Caco-2 (cell line): ENCODE measurements at regions not wholly inside any gene's neighbourhood (a gene's known extent, or its start where the extent isn't known, plus 50 kb on each side); places are given as distances from the start of the nearest gene placed in this dataset.

ENCODE experiments used
- BruUV-seq: library from RNA; stranded (reverse); fragments of 400-500 nt; replicated peaks from 2 replicates; lab custom pipeline; 2021; lab: Mats Ljungman, UMichigan
- CTCF ChIA-PET: fragments of 300-600 bp; sonication (Branson Sonifier 250); formaldehyde crosslinking; loops from one replicate; lab custom pipeline; 2022; ENCODE audit warnings: antibody characterized with exemption; lab: Charles Lee
- POLR2A ChIA-PET: fragments of 300-600 bp; sonication (Branson Sonifier 250); formaldehyde crosslinking; loops from one replicate; lab custom pipeline; 2022; ENCODE audit warnings: antibody characterized with exemption; lab: Charles Lee
- DNase-seq, 2 experiments: peaks; one replicate each; pipeline versions ENCODE4 v3.0.0 to v3.0.0-alpha.2; 2020 to 2022
- H3K27me3 ChIP-seq: replicated peaks from 2 replicates; pipeline ENCODE4 v1.6.0; 2011; ENCODE audit warnings: low read length; ENCODE audit not compliant: control insufficient read depth, insufficient read depth
- H3K36me3 ChIP-seq: 2 replicates; pipeline ENCODE4 v1.5.1; 2011; ENCODE audit warnings: low read length; ENCODE audit not compliant: control insufficient read depth, insufficient read depth
- H3K4me1 ChIP-seq: fragments of 250-450 bp; sonication (Bioruptor Pico); 2 replicates; pipeline ENCODE4 v1.5.1; 2020; ENCODE audit warnings: mild to moderate bottlenecking
- H3K4me3 ChIP-seq: 2 replicates; pipeline ENCODE4 v1.5.1; 2011; ENCODE audit warnings: low read depth, mild to moderate bottlenecking, control low read depth, low read length
- H3K9me3 ChIP-seq: fragments of 250-450 bp; sonication (Bioruptor Pico); 2 replicates; pipeline ENCODE4 v1.5.1; 2020; ENCODE audit warnings: mild to moderate bottlenecking, moderate library complexity
- H3K27ac Mint-ChIP-seq: one replicate; pipeline ENCODE4 v1.8.0; 2022; ENCODE audit warnings: mixed read lengths; ENCODE audit not compliant: unreplicated experiment
- H3K27me3 Mint-ChIP-seq: one replicate; pipeline ENCODE4 v1.8.0; 2022; ENCODE audit warnings: mixed read lengths; ENCODE audit not compliant: insufficient read depth, unreplicated experiment
- H3K36me3 Mint-ChIP-seq: one replicate; pipeline ENCODE4 v1.8.0; 2022; ENCODE audit warnings: mild to moderate bottlenecking, mixed read lengths; ENCODE audit not compliant: insufficient read depth, unreplicated experiment
- H3K4me1 Mint-ChIP-seq: one replicate; pipeline ENCODE4 v1.8.0; 2022; ENCODE audit warnings: low read depth, mixed read lengths; ENCODE audit not compliant: unreplicated experiment
- H3K4me3 Mint-ChIP-seq: one replicate; pipeline ENCODE4 v1.8.0; 2022; ENCODE audit warnings: mild to moderate bottlenecking, moderate library complexity, mixed read lengths; ENCODE audit not compliant: unreplicated experiment
- H3K9me3 Mint-ChIP-seq: one replicate; pipeline ENCODE4 v1.8.0; 2022; ENCODE audit warnings: mixed read lengths; ENCODE audit not compliant: unreplicated experiment
- intact Hi-C: fragments of 100-400 bp; cut with micrococcal nuclease; formaldehyde crosslinking; loops from one replicate; pipeline ENCODE4 v1.10.0; 2022; ENCODE audit not compliant: unreplicated experiment
- TF ChIP-seq, protein P1 (sequence below), 2 experiments: fragments of 200-600 bp in 1 of 2; IDR thresholded peaks; 1 replicate in 1 of 2; 2 replicates in 1 of 2; pipeline versions ENCODE4 v1.5.1 to v1.8.0; 2011 to 2022; ENCODE audit warnings: antibody characterized with exemption in 1 of 2, control low read depth in 1 of 2, inconsistent platforms in 1 of 2, low read depth in 1 of 2, low read length in 1 of 2, mild to moderate bottlenecking in 1 of 2, moderate library complexity in 1 of 2; ENCODE audit not compliant: insufficient read depth in 1 of 2, severe bottlenecking in 1 of 2, unreplicated experiment in 1 of 2

DNA sequence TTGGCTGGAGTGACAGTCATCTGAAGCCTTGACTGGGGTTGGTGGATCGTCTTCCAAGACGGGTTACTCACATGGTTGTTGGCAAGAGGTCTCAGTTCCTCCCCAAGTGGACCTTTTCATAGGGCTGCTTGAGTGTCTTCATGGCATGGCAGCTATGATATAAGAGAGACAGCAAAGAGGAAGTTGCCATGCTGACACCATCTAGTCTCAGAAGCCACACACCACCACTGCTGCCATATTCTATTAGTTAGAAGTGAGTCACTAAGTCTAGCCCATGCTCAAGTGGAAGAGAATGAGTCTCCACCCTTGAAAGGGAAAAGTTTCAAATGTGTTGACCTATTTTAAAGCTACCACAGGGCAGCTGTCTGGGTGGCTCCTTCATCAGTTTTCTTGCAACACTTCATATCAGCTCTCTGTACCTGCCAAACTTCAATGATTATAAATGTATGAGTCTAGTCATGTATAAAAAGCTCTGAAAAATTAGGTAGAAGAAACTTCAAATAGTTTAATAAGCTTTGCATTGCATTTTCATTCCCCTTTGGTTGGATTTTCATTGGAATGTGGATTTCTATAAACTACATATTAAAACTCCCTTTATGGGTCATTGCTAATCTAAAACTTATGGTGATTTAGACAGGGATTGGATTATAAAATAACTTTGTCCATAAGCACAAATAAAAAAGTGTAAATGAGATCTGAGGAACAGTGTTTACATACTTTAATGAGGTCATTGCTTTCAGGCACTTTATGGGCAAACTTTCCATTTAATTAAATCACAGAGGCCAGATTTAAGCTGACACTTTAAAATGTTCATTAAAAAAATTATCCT is 68.0 kb upstream of the ATXN3L start:
- no peaks in the 10 kb centered on the region for H3K27me3 Mint-ChIP-seq
- Histone ChIP-seq H3K27me3 (no peaks in the 10 kb centered on the region), H3K36me3 (no peaks in the 10 kb centered on the region), H3K9me3 (no peaks in the 10 kb centered on the region), H3K4me3 (no peak overlapping the region), H3K4me1 (no peaks in the 10 kb centered on the region; the same call in 1 of the 2 replicates)
- CTCF ChIA-PET, result no interaction called here
- TF ChIP-seq, protein P1, sequence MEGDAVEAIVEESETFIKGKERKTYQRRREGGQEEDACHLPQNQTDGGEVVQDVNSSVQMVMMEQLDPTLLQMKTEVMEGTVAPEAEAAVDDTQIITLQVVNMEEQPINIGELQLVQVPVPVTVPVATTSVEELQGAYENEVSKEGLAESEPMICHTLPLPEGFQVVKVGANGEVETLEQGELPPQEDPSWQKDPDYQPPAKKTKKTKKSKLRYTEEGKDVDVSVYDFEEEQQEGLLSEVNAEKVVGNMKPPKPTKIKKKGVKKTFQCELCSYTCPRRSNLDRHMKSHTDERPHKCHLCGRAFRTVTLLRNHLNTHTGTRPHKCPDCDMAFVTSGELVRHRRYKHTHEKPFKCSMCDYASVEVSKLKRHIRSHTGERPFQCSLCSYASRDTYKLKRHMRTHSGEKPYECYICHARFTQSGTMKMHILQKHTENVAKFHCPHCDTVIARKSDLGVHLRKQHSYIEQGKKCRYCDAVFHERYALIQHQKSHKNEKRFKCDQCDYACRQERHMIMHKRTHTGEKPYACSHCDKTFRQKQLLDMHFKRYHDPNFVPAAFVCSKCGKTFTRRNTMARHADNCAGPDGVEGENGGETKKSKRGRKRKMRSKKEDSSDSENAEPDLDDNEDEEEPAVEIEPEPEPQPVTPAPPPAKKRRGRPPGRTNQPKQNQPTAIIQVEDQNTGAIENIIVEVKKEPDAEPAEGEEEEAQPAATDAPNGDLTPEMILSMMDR (IDR thresholded peaks at IDR 0.05; ENCODE audit: insufficient read depth in 1 of 2, low read depth in 1 of 2, low read length in 1 of 2, severe bottlenecking in 1 of 2, unreplicated experiment in 1 of 2), result no peak
- POLR2A ChIA-PET, result no interaction called here
- no peak overlapping the region for H3K4me3 Mint-ChIP-seq
- H3K4me1 Mint-ChIP-seq, result peaks cover 4% of the 10 kb centered on the region
- BruUV-seq, result no TSS peak
- DNase-seq, result no peak
- H3K9me3 Mint-ChIP-seq, result peaks cover 11% of the 10 kb centered on the region
- peaks cover 5% of the 10 kb centered on the region for H3K36me3 Mint-ChIP-seq
- intact Hi-C loops, result no loop called here
- no peak overlapping the region for H3K27ac Mint-ChIP-seq

DNA sequence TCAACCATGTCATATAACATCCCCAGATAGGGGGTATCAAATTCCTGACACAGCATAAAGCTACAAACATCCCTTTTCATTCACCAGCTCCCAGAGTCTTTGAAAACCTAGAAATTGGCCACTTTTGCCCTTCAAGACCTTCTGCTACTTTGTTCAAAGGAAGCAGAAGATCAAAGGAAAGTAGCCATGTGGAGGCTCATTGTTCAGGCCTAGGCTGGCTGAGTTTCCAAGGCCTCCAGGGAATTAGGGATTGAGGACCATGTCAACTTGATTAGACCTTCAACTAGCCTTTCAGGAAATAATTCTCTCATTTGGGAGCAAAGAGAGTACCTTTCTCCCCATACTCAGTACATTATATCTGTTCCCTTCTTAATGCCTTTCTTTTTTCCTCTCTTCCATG is 66.8 kb upstream of the ATXN3L start:
- H3K36me3 ChIP-seq, result no peaks in the 10 kb centered on the region
- Mint-ChIP-seq H3K4me3 (no peak overlapping the region), H3K27ac (no peak overlapping the region), H3K4me1 (peaks cover 6% of the 10 kb centered on the region), H3K9me3 (peaks cover 11% of the 10 kb centered on the region), H3K27me3 (no peaks in the 10 kb centered on the region), H3K36me3 (peaks cover 5% of the 10 kb centered on the region)
- TF ChIP-seq, protein P1 (IDR thresholded peaks at IDR 0.05; ENCODE audit: insufficient read depth in 1 of 2, low read depth in 1 of 2, low read length in 1 of 2, severe bottlenecking in 1 of 2, unreplicated experiment in 1 of 2), result no peak
- ChIA-PET POLR2A (no interaction called here), CTCF (no interaction called here)
- no peaks in the 10 kb centered on the region for H3K27me3 ChIP-seq
- BruUV-seq, result no TSS peak
- H3K4me1 ChIP-seq, result no peaks in the 10 kb centered on the region; the same call in 1 of the 2 replicates
- DNase-seq, result no peak
- no peak overlapping the region for H3K4me3 ChIP-seq
- no peaks in the 10 kb centered on the region for H3K9me3 ChIP-seq
- intact Hi-C loops, result no loop called here

DNA sequence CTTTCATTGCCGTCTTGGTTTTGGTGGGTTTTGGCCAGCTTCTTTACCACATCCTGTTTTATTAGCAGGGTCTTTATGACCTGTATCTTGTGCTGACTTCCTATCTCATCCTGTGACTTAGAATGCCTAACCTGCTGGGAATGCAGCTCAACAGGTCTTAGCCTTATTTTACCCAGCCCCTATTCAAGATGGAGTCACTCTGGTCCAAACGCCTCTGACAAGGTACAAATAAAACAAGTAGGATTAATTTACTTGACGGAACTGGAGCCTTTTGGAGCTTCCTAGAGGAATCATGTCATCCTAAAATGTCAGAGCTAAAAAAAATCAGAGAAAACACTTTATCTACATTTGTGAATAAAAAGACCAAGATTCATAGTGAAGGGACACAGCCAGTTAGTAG is 66.2 kb upstream of the ATXN3L start:
- Mint-ChIP-seq H3K27me3 (no peaks in the 10 kb centered on the region), H3K4me1 (peaks cover 6% of the 10 kb centered on the region), H3K36me3 (peaks cover 5% of the 10 kb centered on the region), H3K4me3 (no peak overlapping the region), H3K27ac (no peak overlapping the region), H3K9me3 (peaks cover 11% of the 10 kb centered on the region)
- POLR2A ChIA-PET, result no interaction called here
- TF ChIP-seq, protein P1 (IDR thresholded peaks at IDR 0.05; ENCODE audit: insufficient read depth in 1 of 2, low read depth in 1 of 2, low read length in 1 of 2, severe bottlenecking in 1 of 2, unreplicated experiment in 1 of 2), result no peak
- Histone ChIP-seq H3K4me1 (no peaks in the 10 kb centered on the region; the same call in 1 of the 2 replicates), H3K4me3 (no peak overlapping the region), H3K27me3 (no peaks in the 10 kb centered on the region), H3K9me3 (no peaks in the 10 kb centered on the region), H3K36me3 (no peaks in the 10 kb centered on the region)
- DNase-seq, result no peak
- CTCF ChIA-PET, result no interaction called here
- intact Hi-C loops, result no loop called here
- no TSS peak for BruUV-seq
